ENCODE measurements at regions not wholly inside any gene's neighbourhood (a gene's known extent, or its start where the extent isn't known, plus 50 kb on each side); places are given as distances from the start of the nearest gene placed in this dataset.

DNA sequence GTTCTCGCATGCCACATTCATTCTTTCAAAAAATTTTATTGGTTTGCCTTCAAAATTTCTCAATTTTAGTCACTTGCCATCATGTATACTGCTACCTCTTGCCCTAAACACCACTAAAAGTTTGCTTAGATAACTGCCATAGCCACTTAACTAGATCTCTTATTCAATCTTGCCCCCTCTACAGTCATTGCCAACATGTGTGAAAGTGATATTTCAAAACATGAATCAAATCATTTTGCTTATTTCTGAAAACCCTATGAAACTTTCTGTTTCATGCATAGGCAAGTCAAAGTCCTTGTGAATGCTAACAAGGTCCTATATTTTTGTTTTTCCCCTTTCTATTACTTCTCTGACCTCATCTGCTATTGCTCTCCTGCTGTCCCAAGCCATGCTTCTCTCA lies 397.1 kb downstream of the KCNJ3 start:
- Histone ChIP-seq H3K36me3 (ENCODE audit: control insufficient read depth, insufficient read depth, low read length) (no peaks in the 10 kb centered on the region), H3K27me3 (replicated peaks; ENCODE audit: control insufficient read depth, insufficient read depth, low read length) (no peaks in the 10 kb centered on the region), H3K4me3 (replicated peaks; ENCODE audit: low read depth, low read length) (no peak overlapping the region)
- no peak for DNase-seq (ENCODE audit: extremely low read depth, insufficient read length)
- TF ChIP-seq, protein P1, sequence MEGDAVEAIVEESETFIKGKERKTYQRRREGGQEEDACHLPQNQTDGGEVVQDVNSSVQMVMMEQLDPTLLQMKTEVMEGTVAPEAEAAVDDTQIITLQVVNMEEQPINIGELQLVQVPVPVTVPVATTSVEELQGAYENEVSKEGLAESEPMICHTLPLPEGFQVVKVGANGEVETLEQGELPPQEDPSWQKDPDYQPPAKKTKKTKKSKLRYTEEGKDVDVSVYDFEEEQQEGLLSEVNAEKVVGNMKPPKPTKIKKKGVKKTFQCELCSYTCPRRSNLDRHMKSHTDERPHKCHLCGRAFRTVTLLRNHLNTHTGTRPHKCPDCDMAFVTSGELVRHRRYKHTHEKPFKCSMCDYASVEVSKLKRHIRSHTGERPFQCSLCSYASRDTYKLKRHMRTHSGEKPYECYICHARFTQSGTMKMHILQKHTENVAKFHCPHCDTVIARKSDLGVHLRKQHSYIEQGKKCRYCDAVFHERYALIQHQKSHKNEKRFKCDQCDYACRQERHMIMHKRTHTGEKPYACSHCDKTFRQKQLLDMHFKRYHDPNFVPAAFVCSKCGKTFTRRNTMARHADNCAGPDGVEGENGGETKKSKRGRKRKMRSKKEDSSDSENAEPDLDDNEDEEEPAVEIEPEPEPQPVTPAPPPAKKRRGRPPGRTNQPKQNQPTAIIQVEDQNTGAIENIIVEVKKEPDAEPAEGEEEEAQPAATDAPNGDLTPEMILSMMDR (IDR thresholded peaks at IDR 0.05; ENCODE audit: insufficient read depth, low read length, poor library complexity, severe bottlenecking) = no peak

DNA sequence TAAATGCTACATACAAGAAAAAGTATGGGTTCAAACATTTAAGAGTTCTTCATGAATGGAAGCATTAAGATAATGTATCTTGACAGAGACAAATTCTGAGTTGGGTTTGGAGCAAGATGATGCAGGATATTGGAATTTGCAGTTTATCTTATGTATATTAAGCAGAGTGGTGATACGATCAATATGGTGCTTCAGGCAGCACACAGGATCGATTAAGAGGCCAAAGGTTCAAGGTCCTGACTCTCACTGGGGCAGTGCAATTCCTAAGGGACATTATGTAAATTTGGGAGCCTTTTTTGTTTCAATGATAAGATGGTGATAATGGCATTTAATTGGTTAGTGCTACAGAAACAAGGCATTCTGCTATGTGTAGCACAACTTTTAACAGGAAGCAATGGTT lies 381.9 kb downstream of the KCNJ3 start:
- Histone ChIP-seq H3K27me3 (replicated peaks; ENCODE audit: control insufficient read depth, insufficient read depth, low read length) (no peaks in the 10 kb centered on the region), H3K36me3 (ENCODE audit: control insufficient read depth, insufficient read depth, low read length) (no peaks in the 10 kb centered on the region), H3K4me3 (replicated peaks; ENCODE audit: low read depth, low read length) (no peak overlapping the region)
- TF ChIP-seq, protein P1 (IDR thresholded peaks at IDR 0.05; ENCODE audit: insufficient read depth, low read length, poor library complexity, severe bottlenecking) = no peak
- no peak for DNase-seq (ENCODE audit: extremely low read depth, insufficient read length)

DNA sequence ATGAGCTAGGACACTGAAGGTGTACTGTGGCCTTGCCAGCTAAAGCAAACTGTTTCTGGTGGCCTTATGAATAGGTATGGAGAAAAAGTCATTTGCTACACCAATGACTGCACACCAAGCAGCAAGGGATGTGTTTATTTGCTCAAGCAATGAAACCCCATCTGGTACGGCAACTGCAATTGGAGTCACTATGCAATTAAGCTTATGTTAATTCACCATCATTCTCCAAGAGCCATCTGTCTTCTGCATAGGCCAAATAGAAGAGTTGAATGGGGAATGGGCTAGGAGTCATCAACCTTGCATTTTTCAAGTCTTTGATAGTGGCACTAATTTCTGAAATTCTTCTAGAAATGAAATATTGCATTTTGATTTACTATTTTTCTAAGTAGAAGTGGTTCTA lies 372.0 kb downstream of the KCNJ3 start:
- DNase-seq (ENCODE audit: extremely low read depth, insufficient read length) = no peak
- Histone ChIP-seq H3K36me3 (ENCODE audit: control insufficient read depth, insufficient read depth, low read length) (no peaks in the 10 kb centered on the region), H3K4me3 (replicated peaks; ENCODE audit: low read depth, low read length) (no peak overlapping the region), H3K27me3 (replicated peaks; ENCODE audit: control insufficient read depth, insufficient read depth, low read length) (no peaks in the 10 kb centered on the region)
- TF ChIP-seq, protein P1 (IDR thresholded peaks at IDR 0.05; ENCODE audit: insufficient read depth, low read length, poor library complexity, severe bottlenecking) = no peak

DNA sequence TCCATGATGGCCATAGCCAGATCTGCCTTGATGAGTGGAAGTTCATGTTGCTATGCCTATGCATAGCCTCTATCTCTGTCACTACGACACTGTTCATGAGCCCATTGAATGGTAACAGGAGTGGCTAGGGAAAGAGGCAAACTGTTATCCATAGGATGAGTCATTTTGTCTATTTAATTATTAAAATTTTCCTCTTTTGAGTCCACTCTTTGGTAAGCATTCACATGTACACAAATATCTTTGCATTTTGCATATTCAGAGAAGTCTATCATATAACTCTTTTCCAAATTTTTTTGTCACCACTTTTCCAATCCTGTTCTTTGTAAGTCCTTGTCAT lies 364.4 kb downstream of the KCNJ3 start:
- TF ChIP-seq, protein P1 (IDR thresholded peaks at IDR 0.05; ENCODE audit: insufficient read depth, low read length, poor library complexity, severe bottlenecking) = no peak
- H3K36me3 ChIP-seq (ENCODE audit: control insufficient read depth, insufficient read depth, low read length) = no peaks in the 10 kb centered on the region
- H3K4me3 ChIP-seq (replicated peaks; ENCODE audit: low read depth, low read length) = no peak overlapping the region
- H3K27me3 ChIP-seq (replicated peaks; ENCODE audit: control insufficient read depth, insufficient read depth, low read length) = no peaks in the 10 kb centered on the region
- DNase-seq (ENCODE audit: extremely low read depth, insufficient read length) = no peak

DNA sequence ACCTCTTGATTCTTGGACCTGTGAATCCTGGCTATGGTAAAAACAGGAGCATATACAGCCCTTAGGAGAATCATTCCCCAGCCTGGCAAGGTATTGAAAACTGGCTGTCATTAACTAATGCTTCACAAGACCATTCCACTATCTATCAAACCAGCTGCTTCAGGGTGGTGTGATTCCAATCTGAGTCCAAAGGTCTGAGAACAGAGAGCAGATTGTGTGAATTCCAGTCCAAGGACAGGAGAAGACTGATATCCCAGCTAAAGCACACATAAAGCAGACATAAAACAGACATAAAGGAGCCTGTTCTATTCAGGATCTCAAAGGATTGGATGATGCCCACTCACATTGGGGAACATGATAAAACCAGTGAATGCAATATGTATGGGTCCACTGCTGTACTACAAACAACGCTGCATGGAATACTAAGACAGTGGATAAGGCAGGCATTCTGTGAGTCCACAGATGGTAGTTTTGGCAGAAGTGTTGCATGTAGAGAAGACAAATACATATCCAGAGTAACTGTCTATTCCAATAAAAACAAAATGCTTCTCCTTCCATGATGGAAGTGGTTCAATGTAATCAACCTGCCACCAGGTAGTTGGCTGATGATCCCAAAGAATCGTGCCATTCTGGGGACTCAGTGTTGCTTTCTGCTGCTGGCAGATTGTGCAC lies 363.9 kb downstream of the KCNJ3 start:
- no peaks in the 10 kb centered on the region for H3K27me3 ChIP-seq (replicated peaks; ENCODE audit: control insufficient read depth, insufficient read depth, low read length)
- no peak for DNase-seq (ENCODE audit: extremely low read depth, insufficient read length)
- no peaks in the 10 kb centered on the region for H3K36me3 ChIP-seq (ENCODE audit: control insufficient read depth, insufficient read depth, low read length)
- TF ChIP-seq, protein P1 (IDR thresholded peaks at IDR 0.05; ENCODE audit: insufficient read depth, low read length, poor library complexity, severe bottlenecking) = no peak
- no peak overlapping the region for H3K4me3 ChIP-seq (replicated peaks; ENCODE audit: low read depth, low read length)

DNA sequence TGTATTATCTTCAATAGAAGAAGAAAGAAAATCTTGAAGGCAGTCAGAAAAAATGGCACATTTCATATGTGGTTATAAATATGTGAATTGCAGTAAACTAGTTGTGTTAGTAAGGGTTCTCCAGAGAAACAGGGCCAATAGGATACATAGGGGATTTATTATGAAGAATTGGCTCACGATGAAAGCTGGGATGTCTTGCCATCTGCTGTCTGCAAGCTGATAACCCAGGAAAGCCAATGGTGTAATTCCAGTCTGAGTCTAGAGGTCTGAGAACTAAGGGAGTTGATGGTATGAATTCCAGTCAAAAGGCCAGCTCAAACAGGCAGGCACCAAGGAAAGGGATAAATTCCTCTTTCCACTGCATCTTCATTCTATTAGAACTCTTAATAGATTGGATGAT lies 362.4 kb downstream of the KCNJ3 start:
- no peaks in the 10 kb centered on the region for H3K36me3 ChIP-seq (ENCODE audit: control insufficient read depth, insufficient read depth, low read length)
- no peak for DNase-seq (ENCODE audit: extremely low read depth, insufficient read length)
- H3K27me3 ChIP-seq (replicated peaks; ENCODE audit: control insufficient read depth, insufficient read depth, low read length) = no peaks in the 10 kb centered on the region
- no peak overlapping the region for H3K4me3 ChIP-seq (replicated peaks; ENCODE audit: low read depth, low read length)
- TF ChIP-seq, protein P1 (IDR thresholded peaks at IDR 0.05; ENCODE audit: insufficient read depth, low read length, poor library complexity, severe bottlenecking) = no peak
